HUES64 (cell line): ENCODE measurements at regions not wholly inside any gene's neighbourhood (a gene's known extent, or its start where the extent isn't known, plus 50 kb on each side); places are given as distances from the start of the nearest gene placed in this dataset.

Source experiments
- H3K27ac ChIP-seq: 2 replicates; pipeline ENCODE4 v1.7.0; 2013; ENCODE audit warnings: low read depth, low read length, inconsistent platforms
- H3K27me3 ChIP-seq: 2 replicates; pipeline ENCODE4 v1.6.1; 2013; ENCODE audit warnings: mild to moderate bottlenecking, low read length; ENCODE audit not compliant: insufficient read depth
- H3K36me3 ChIP-seq: 2 replicates; pipeline ENCODE4 v1.6.1; 2013; ENCODE audit warnings: mild to moderate bottlenecking, low read length; ENCODE audit not compliant: insufficient read depth
- H3K4me1 ChIP-seq: 2 replicates; pipeline ENCODE4 v1.6.1; 2013; ENCODE audit warnings: mild to moderate bottlenecking, low read length, moderate library complexity; ENCODE audit not compliant: insufficient read depth
- H3K4me3 ChIP-seq: 2 replicates; pipeline ENCODE4 v1.5.1; 2013; ENCODE audit warnings: mild to moderate bottlenecking, low read length, moderate library complexity
- H3K9ac ChIP-seq: 2 replicates; pipeline ENCODE4 v1.6.1; 2013; ENCODE audit warnings: mild to moderate bottlenecking, low read depth, low read length
- H3K9me3 ChIP-seq: 2 replicates; pipeline ENCODE4 v1.6.1; 2013; ENCODE audit warnings: low read depth, low read length; ENCODE audit not compliant: insufficient read depth
- WGBS: fragments of 150-250, 120-280 bp; methylation state at CpG from one replicate; pipeline ENCODE4 v1.1.7; 2013; ENCODE audit warnings: missing lambda C conversion rate; 5-methylcytosine and 5-hydroxymethylcytosine counted together

- Histone ChIP-seq H3K27ac (no peak overlapping the region), H3K4me3 (no peak overlapping the region), H3K4me1 (peaks cover 13% of the 10 kb centered on the region), H3K9ac (no peak overlapping the region), H3K27me3 (no peaks in the 10 kb centered on the region), H3K36me3 (no peaks in the 10 kb centered on the region), H3K9me3 (no peaks in the 10 kb centered on the region)
- 97% methylated on average over 1 of the region's 1 CpG for WGBS
Measured at GRCh38 chr4:13902146-13902545, 274.6 kb upstream of the BOD1L1 start.

- WGBS = 87% methylated on average over 3 of the region's 3 CpGs
- Histone ChIP-seq H3K27me3 (no peaks in the 10 kb centered on the region), H3K4me3 (no peak overlapping the region), H3K27ac (no peak overlapping the region), H3K9ac (no peak overlapping the region), H3K9me3 (no peaks in the 10 kb centered on the region), H3K36me3 (no peaks in the 10 kb centered on the region), H3K4me1 (peaks cover 20% of the 10 kb centered on the region)
Measured at GRCh38 chr4:13903061-13903460, 275.5 kb upstream of the BOD1L1 start.

- H3K4me3 ChIP-seq = no peak overlapping the region
- no peak overlapping the region for H3K9ac ChIP-seq
- peaks cover 20% of the 10 kb centered on the region for H3K4me1 ChIP-seq
- 87% methylated on average over 6 of the region's 6 CpGs for WGBS
- H3K36me3 ChIP-seq = no peaks in the 10 kb centered on the region
- no peaks in the 10 kb centered on the region for H3K27me3 ChIP-seq
- no peak overlapping the region for H3K27ac ChIP-seq
- H3K9me3 ChIP-seq = no peaks in the 10 kb centered on the region
Measured at GRCh38 chr4:13903901-13904300, 276.4 kb upstream of the BOD1L1 start.

- 93% methylated on average over 5 of the region's 5 CpGs for WGBS
- Histone ChIP-seq H3K36me3 (no peaks in the 10 kb centered on the region), H3K27me3 (no peaks in the 10 kb centered on the region), H3K4me1 (peaks cover 20% of the 10 kb centered on the region), H3K4me3 (no peak overlapping the region), H3K9me3 (no peaks in the 10 kb centered on the region), H3K27ac (no peak overlapping the region), H3K9ac (no peak overlapping the region)
Measured at GRCh38 chr4:13905543-13905942, 278.0 kb upstream of the BOD1L1 start.

GRCh38 chr4:13906727-13907126 lies 279.2 kb upstream of the BOD1L1 start:
- H3K27ac ChIP-seq = no peak overlapping the region
- H3K4me3 ChIP-seq = no peak overlapping the region
- peaks cover 20% of the 10 kb centered on the region for H3K4me1 ChIP-seq
- no peaks in the 10 kb centered on the region for H3K27me3 ChIP-seq
- 88% methylated on average over 1 of the region's 3 CpGs for WGBS
- no peak overlapping the region for H3K9ac ChIP-seq
- H3K36me3 ChIP-seq = no peaks in the 10 kb centered on the region
- no peaks in the 10 kb centered on the region for H3K9me3 ChIP-seq

GRCh38 chr4:13907255-13907751 lies 279.8 kb upstream of the BOD1L1 start:
- H3K27ac ChIP-seq = 0 out of 2 replicates have a peak overlapping the region, but pooled peaks have one; percentile 4
- no peak overlapping the region for H3K9ac ChIP-seq
- no peaks in the 10 kb centered on the region for H3K9me3 ChIP-seq
- peaks cover 20% of the 10 kb centered on the region for H3K4me1 ChIP-seq
- H3K27me3 ChIP-seq = no peaks in the 10 kb centered on the region
- H3K4me3 ChIP-seq = no peak overlapping the region
- no peaks in the 10 kb centered on the region for H3K36me3 ChIP-seq
- WGBS = 100% methylated on average over 1 of the region's 1 CpG

- no peaks in the 10 kb centered on the region for H3K9me3 ChIP-seq
- 95% methylated on average over 2 of the region's 2 CpGs for WGBS
- H3K27me3 ChIP-seq = no peaks in the 10 kb centered on the region
- H3K27ac ChIP-seq = no peak overlapping the region
- no peak overlapping the region for H3K9ac ChIP-seq
- peaks cover 20% of the 10 kb centered on the region for H3K4me1 ChIP-seq
- H3K36me3 ChIP-seq = no peaks in the 10 kb centered on the region
- no peak overlapping the region for H3K4me3 ChIP-seq
Measured at GRCh38 chr4:13908455-13908854, 280.9 kb upstream of the BOD1L1 start.

- H3K4me1 ChIP-seq = peaks cover 9% of the 10 kb centered on the region
- H3K36me3 ChIP-seq = no peaks in the 10 kb centered on the region
- H3K9ac ChIP-seq = no peak overlapping the region
- H3K4me3 ChIP-seq = no peak overlapping the region
- H3K9me3 ChIP-seq = no peaks in the 10 kb centered on the region
- H3K27ac ChIP-seq = no peak overlapping the region
- H3K27me3 ChIP-seq = no peaks in the 10 kb centered on the region
Measured at GRCh38 chr4:13910556-13910955, 283.0 kb upstream of the BOD1L1 start.

GRCh38 chr4:13911256-13911655 lies 283.7 kb upstream of the BOD1L1 start:
- Histone ChIP-seq H3K9me3 (no peaks in the 10 kb centered on the region), H3K36me3 (no peaks in the 10 kb centered on the region), H3K9ac (no peak overlapping the region), H3K27ac (no peak overlapping the region), H3K4me3 (no peak overlapping the region), H3K27me3 (no peaks in the 10 kb centered on the region), H3K4me1 (peaks cover 9% of the 10 kb centered on the region)

- H3K4me3 ChIP-seq = no peak overlapping the region
- peaks cover 4% of the 10 kb centered on the region for H3K4me1 ChIP-seq
- no CpG with 5 or more reads among the region's 2 CpGs for WGBS
- H3K27ac ChIP-seq = no peak overlapping the region
- no peaks in the 10 kb centered on the region for H3K9me3 ChIP-seq
- no peak overlapping the region for H3K9ac ChIP-seq
- no peaks in the 10 kb centered on the region for H3K36me3 ChIP-seq
- no peaks in the 10 kb centered on the region for H3K27me3 ChIP-seq
Measured at GRCh38 chr4:13912436-13912925, 285.0 kb upstream of the BOD1L1 start.

GRCh38 chr4:13912966-13913365 lies 285.4 kb upstream of the BOD1L1 start:
- Histone ChIP-seq H3K9ac (no peak overlapping the region), H3K4me3 (no peak overlapping the region), H3K9me3 (no peaks in the 10 kb centered on the region), H3K36me3 (no peaks in the 10 kb centered on the region), H3K27ac (no peak overlapping the region), H3K4me1 (no peaks in the 10 kb centered on the region), H3K27me3 (no peaks in the 10 kb centered on the region)

GRCh38 chr4:13917015-13917414 lies 289.5 kb upstream of the BOD1L1 start:
- no peaks in the 10 kb centered on the region for H3K27me3 ChIP-seq
- 80% methylated on average over 1 of the region's 1 CpG for WGBS
- no peak overlapping the region for H3K9ac ChIP-seq
- no peaks in the 10 kb centered on the region for H3K9me3 ChIP-seq
- H3K36me3 ChIP-seq = no peaks in the 10 kb centered on the region
- H3K4me3 ChIP-seq = no peak overlapping the region
- no peak overlapping the region for H3K27ac ChIP-seq
- peaks cover 11% of the 10 kb centered on the region for H3K4me1 ChIP-seq
